ENCODE measurements at regions not wholly inside any gene's neighbourhood (a gene's known extent, or its start where the extent isn't known, plus 50 kb on each side); places are given as distances from the start of the nearest gene placed in this dataset.

GRCh38 chr16:17983847-17984639 is 352.5 kb downstream of the NPIPA8 start:
- Histone ChIP-seq H3K27ac (ENCODE audit: low read depth, low read length) (no peak overlapping the region), H3K4me1 (ENCODE audit: control insufficient read depth, insufficient read depth, low read length) (no peaks in the 10 kb centered on the region), H3K27me3 (ENCODE audit: control insufficient read depth, insufficient read depth, low read length) (no peaks in the 10 kb centered on the region), H3K36me3 (ENCODE audit: control insufficient read depth, insufficient read depth, low read length) (no peaks in the 10 kb centered on the region), H3K9ac (ENCODE audit: low read depth, low read length) (no peak overlapping the region), H3K9me3 (ENCODE audit: control insufficient read depth, insufficient read depth, low read length) (no peaks in the 10 kb centered on the region), H3K4me3 (ENCODE audit: low read depth, low read length) (no peak overlapping the region)

- Histone ChIP-seq H3K4me3 (ENCODE audit: low read depth, low read length) (no peak overlapping the region), H3K9ac (ENCODE audit: low read depth, low read length) (no peak overlapping the region), H3K27ac (ENCODE audit: low read depth, low read length) (no peak overlapping the region), H3K27me3 (ENCODE audit: control insufficient read depth, insufficient read depth, low read length) (no peaks in the 10 kb centered on the region), H3K36me3 (ENCODE audit: control insufficient read depth, insufficient read depth, low read length) (no peaks in the 10 kb centered on the region), H3K4me1 (ENCODE audit: control insufficient read depth, insufficient read depth, low read length) (no peaks in the 10 kb centered on the region), H3K9me3 (ENCODE audit: control insufficient read depth, insufficient read depth, low read length) (no peaks in the 10 kb centered on the region)
Observed at GRCh38 chr16:17983114-17983513, 353.4 kb downstream of the NPIPA8 start.

GRCh38 chr16:17977260-17977659 is 359.3 kb downstream of the NPIPA8 start:
- Histone ChIP-seq H3K36me3 (ENCODE audit: control insufficient read depth, insufficient read depth, low read length) (no peaks in the 10 kb centered on the region), H3K4me1 (ENCODE audit: control insufficient read depth, insufficient read depth, low read length) (no peaks in the 10 kb centered on the region), H3K9me3 (ENCODE audit: control insufficient read depth, insufficient read depth, low read length) (no peaks in the 10 kb centered on the region), H3K4me3 (ENCODE audit: low read depth, low read length) (no peak overlapping the region), H3K27me3 (ENCODE audit: control insufficient read depth, insufficient read depth, low read length) (no peaks in the 10 kb centered on the region), H3K27ac (ENCODE audit: low read depth, low read length) (no peak overlapping the region), H3K9ac (ENCODE audit: low read depth, low read length) (no peak overlapping the region)

GRCh38 chr16:17972460-17972943 is 364.0 kb downstream of the NPIPA8 start:
- Histone ChIP-seq H3K36me3 (ENCODE audit: control insufficient read depth, insufficient read depth, low read length) (no peaks in the 10 kb centered on the region), H3K27me3 (ENCODE audit: control insufficient read depth, insufficient read depth, low read length) (no peaks in the 10 kb centered on the region), H3K27ac (ENCODE audit: low read depth, low read length) (no peak overlapping the region), H3K9me3 (ENCODE audit: control insufficient read depth, insufficient read depth, low read length) (no peaks in the 10 kb centered on the region), H3K4me1 (ENCODE audit: control insufficient read depth, insufficient read depth, low read length) (no peaks in the 10 kb centered on the region), H3K9ac (ENCODE audit: low read depth, low read length) (no peak overlapping the region), H3K4me3 (ENCODE audit: low read depth, low read length) (no peak overlapping the region)

- no peaks in the 10 kb centered on the region for H3K4me1 ChIP-seq (ENCODE audit: control insufficient read depth, insufficient read depth, low read length)
- H3K36me3 ChIP-seq (ENCODE audit: control insufficient read depth, insufficient read depth, low read length), result no peaks in the 10 kb centered on the region
- H3K27ac ChIP-seq (ENCODE audit: low read depth, low read length), result no peak overlapping the region
- no peaks in the 10 kb centered on the region for H3K9me3 ChIP-seq (ENCODE audit: control insufficient read depth, insufficient read depth, low read length)
- no peak overlapping the region for H3K9ac ChIP-seq (ENCODE audit: low read depth, low read length)
- no peaks in the 10 kb centered on the region for H3K27me3 ChIP-seq (ENCODE audit: control insufficient read depth, insufficient read depth, low read length)
- no peak overlapping the region for H3K4me3 ChIP-seq (ENCODE audit: low read depth, low read length)
Observed at GRCh38 chr16:17970816-17971331, 365.7 kb downstream of the NPIPA8 start.

GRCh38 chr16:17970157-17970765 is 366.3 kb downstream of the NPIPA8 start:
- H3K9me3 ChIP-seq (ENCODE audit: control insufficient read depth, insufficient read depth, low read length), result no peaks in the 10 kb centered on the region
- H3K9ac ChIP-seq (ENCODE audit: low read depth, low read length), result no peak overlapping the region
- no peaks in the 10 kb centered on the region for H3K36me3 ChIP-seq (ENCODE audit: control insufficient read depth, insufficient read depth, low read length)
- no peak overlapping the region for H3K4me3 ChIP-seq (ENCODE audit: low read depth, low read length)
- H3K27ac ChIP-seq (ENCODE audit: low read depth, low read length), result no peak overlapping the region
- H3K4me1 ChIP-seq (ENCODE audit: control insufficient read depth, insufficient read depth, low read length), result no peaks in the 10 kb centered on the region
- H3K27me3 ChIP-seq (ENCODE audit: control insufficient read depth, insufficient read depth, low read length), result no peaks in the 10 kb centered on the region

GRCh38 chr16:17965133-17965900 is 371.2 kb downstream of the NPIPA8 start:
- Histone ChIP-seq H3K27ac (ENCODE audit: low read depth, low read length) (no peak overlapping the region), H3K4me1 (ENCODE audit: control insufficient read depth, insufficient read depth, low read length) (no peaks in the 10 kb centered on the region), H3K9me3 (ENCODE audit: control insufficient read depth, insufficient read depth, low read length) (0 out of 2 replicates have a peak, but pooled peaks cover 7% of the 10 kb centered on the region), H3K4me3 (ENCODE audit: low read depth, low read length) (no peak overlapping the region), H3K36me3 (ENCODE audit: control insufficient read depth, insufficient read depth, low read length) (no peaks in the 10 kb centered on the region), H3K9ac (ENCODE audit: low read depth, low read length) (no peak overlapping the region), H3K27me3 (ENCODE audit: control insufficient read depth, insufficient read depth, low read length) (no peaks in the 10 kb centered on the region)

- no peaks in the 10 kb centered on the region for H3K4me1 ChIP-seq (ENCODE audit: control insufficient read depth, insufficient read depth, low read length)
- no peaks in the 10 kb centered on the region for H3K27me3 ChIP-seq (ENCODE audit: control insufficient read depth, insufficient read depth, low read length)
- H3K9me3 ChIP-seq (ENCODE audit: control insufficient read depth, insufficient read depth, low read length), result 0 out of 2 replicates have a peak, but pooled peaks cover 7% of the 10 kb centered on the region
- H3K9ac ChIP-seq (ENCODE audit: low read depth, low read length), result no peak overlapping the region
- no peak overlapping the region for H3K27ac ChIP-seq (ENCODE audit: low read depth, low read length)
- no peak overlapping the region for H3K4me3 ChIP-seq (ENCODE audit: low read depth, low read length)
- no peaks in the 10 kb centered on the region for H3K36me3 ChIP-seq (ENCODE audit: control insufficient read depth, insufficient read depth, low read length)
Observed at GRCh38 chr16:17964196-17964595, 372.3 kb downstream of the NPIPA8 start.

- Histone ChIP-seq H3K9ac (ENCODE audit: low read depth, low read length) (no peak overlapping the region), H3K9me3 (ENCODE audit: control insufficient read depth, insufficient read depth, low read length) (0 out of 2 replicates have a peak, but pooled peaks cover 7% of the 10 kb centered on the region), H3K4me3 (ENCODE audit: low read depth, low read length) (no peak overlapping the region), H3K4me1 (ENCODE audit: control insufficient read depth, insufficient read depth, low read length) (no peaks in the 10 kb centered on the region), H3K27ac (ENCODE audit: low read depth, low read length) (no peak overlapping the region), H3K36me3 (ENCODE audit: control insufficient read depth, insufficient read depth, low read length) (no peaks in the 10 kb centered on the region), H3K27me3 (ENCODE audit: control insufficient read depth, insufficient read depth, low read length) (no peaks in the 10 kb centered on the region)
Observed at GRCh38 chr16:17963185-17963836, 373.2 kb downstream of the NPIPA8 start.

- Histone ChIP-seq H3K9me3 (ENCODE audit: control insufficient read depth, insufficient read depth, low read length) (0 out of 2 replicates have a peak, but pooled peaks cover 7% of the 10 kb centered on the region), H3K27ac (ENCODE audit: low read depth, low read length) (no peak overlapping the region), H3K27me3 (ENCODE audit: control insufficient read depth, insufficient read depth, low read length) (no peaks in the 10 kb centered on the region), H3K4me1 (ENCODE audit: control insufficient read depth, insufficient read depth, low read length) (no peaks in the 10 kb centered on the region), H3K9ac (ENCODE audit: low read depth, low read length) (no peak overlapping the region), H3K4me3 (ENCODE audit: low read depth, low read length) (no peak overlapping the region), H3K36me3 (ENCODE audit: control insufficient read depth, insufficient read depth, low read length) (no peaks in the 10 kb centered on the region)
Observed at GRCh38 chr16:17962726-17963125, 373.8 kb downstream of the NPIPA8 start.

Data from HUES48 (cell line).